Muscle of arm (tissue), 1 donor: ENCODE measurements at regions not wholly inside any gene's neighbourhood (a gene's known extent, or its start where the extent isn't known, plus 50 kb on each side); places are given as distances from the start of the nearest gene placed in this dataset.

Source experiments
- DNase-seq: peaks from one replicate; pipeline ENCODE4 v3.0.0-alpha.2; 2013

- DNase-seq, result no peak
Measured at GRCh38 chr7:23973264-23973663, 263.2 kb downstream of the STK31 start.

GRCh38 chr7:23980081-23980480, 270.1 kb downstream of the STK31 start:
- no peak for DNase-seq

DNA sequence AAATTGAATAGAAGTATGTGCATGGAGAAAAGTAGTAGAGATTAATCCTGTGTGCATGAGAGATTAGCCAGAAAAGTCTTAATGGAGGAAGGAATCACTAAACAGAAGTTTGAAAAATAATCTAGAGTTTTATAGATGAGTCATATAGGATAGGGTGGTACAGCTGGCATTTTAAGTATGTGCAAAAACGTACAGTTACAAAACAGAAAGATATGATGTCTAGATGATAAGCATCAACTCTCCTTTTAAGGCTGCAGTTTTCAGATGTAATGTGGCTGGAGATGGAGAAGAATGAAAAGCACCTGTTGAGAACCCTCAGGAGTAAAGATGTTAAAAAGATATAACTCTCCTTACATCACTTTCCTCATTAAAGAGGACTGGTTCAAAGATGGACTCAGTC, 271.3 kb downstream of the STK31 start:
- no peak for DNase-seq

- DNase-seq, result no peak
Measured at GRCh38 chr7:23981758-23982157, 271.7 kb downstream of the STK31 start.

DNA sequence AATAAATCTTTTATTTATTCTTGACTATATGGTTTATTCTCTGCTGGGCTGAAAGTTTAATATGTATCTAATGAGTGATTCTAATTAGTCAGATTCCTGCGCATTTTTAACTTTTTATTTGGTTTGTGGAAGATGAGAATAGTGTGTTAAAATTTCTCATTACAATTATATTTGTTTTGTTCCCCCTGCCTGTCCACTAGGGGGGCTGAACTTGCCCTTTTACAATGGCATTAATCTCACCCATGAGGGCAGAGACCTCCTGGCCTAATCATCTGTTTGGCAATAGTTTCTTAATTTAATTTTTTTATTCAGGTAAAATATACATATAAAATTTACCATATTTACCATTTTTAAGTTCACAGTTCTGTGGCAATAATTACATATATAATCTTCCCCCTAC, 278.5 kb upstream of the NPY start:
- no peak for DNase-seq

DNA sequence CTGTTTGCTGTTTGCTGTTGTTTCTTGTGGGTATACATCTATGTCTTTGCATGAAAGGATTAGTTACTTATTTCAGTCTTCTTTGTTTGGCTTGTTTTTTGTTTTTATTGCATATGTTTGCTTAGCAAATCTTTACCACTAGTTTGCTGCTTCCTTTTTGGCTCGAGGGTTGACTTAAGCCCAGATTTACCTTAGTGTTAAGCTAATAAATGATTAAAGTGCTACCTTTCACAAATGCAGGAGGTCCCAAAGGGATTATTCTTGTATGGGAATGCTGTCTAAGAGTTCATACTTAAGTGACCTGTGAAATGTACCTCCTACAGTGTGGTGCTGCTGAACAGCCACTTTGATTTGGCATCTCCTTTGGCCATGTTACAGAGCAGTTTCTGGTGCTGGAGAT, 273.5 kb upstream of the NPY start:
- no peak for DNase-seq

DNA sequence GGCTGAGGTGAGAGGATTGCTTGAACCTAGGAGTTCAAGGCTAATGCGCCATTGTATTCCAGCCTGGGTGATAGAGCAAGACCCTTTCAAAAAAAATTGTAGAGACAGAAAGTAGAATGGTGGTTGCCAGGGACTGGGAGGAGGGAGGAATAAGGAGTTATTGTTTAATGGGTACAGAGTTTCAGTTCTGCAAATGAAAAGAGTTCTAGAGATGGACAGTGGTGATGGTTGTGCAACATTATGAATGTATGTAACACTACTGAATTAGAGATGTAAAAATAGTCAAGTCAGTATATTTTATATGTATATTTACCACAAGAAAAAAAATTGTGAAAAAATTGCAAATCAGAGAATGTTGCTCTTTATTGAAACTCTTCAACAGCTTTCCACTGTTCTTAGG, 266.5 kb upstream of the NPY start:
- no peak for DNase-seq

GRCh38 chr7:24018331-24018730, 265.7 kb upstream of the NPY start:
- no peak for DNase-seq

GRCh38 chr7:24019841-24020240, 264.1 kb upstream of the NPY start:
- DNase-seq, result no peak

DNA sequence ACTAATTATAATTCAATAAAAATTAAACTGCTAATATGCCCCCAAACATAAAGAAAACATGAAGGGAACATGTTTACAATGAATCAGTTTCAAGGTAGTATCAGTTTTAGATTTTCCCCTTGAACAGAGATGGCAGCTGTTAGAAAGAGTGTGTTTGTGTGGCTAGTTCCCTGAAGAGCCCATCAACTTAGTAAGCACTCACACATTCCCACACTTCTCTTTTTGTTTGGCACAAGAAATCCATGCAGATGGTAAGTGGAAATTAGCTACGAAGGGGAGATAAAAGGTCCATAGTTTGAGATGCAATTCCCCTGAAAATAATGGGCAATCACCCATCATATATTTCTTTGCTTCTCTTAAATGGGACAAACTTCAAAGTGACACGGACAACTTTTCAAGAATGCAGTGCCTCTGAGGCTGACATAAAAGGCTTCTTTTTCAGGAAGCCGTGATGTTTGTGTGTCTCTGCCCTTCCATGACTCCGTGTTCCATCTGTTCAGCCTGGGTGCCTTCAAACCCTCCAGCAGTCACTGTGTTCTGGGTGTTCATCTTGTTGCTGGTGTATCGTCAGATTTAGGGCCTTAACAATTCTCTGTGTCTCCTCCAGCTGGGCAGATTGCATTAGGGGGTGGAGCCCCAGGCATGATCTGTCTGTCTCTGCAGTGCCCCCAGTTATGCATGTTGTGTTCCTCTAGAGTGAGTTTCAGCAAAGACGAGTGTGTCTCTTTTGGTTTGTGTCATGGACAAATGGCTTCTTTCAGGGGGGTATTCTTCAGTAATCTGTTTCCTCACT, 259.5 kb upstream of the NPY start:
- no peak for DNase-seq

DNA sequence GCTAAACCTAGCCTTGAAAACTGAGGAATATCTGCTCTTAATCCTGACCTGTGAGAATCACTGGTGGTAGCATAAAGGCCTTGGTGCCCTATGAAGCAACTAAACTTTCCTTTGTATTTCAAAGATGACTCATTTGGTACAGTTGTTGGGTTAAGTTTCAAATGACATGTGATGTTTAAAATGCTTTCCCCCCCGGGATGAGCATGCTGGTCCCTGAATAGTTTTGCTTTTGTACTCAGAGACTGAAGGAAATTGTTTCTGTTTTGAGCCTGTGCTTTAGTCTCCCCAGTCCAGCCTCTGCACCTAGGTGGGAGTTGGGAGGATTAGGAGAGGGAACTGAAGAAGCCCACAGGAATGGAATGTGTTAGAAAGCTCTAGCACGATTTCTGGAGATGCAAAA, 258.9 kb upstream of the NPY start:
- DNase-seq, result no peak

DNA sequence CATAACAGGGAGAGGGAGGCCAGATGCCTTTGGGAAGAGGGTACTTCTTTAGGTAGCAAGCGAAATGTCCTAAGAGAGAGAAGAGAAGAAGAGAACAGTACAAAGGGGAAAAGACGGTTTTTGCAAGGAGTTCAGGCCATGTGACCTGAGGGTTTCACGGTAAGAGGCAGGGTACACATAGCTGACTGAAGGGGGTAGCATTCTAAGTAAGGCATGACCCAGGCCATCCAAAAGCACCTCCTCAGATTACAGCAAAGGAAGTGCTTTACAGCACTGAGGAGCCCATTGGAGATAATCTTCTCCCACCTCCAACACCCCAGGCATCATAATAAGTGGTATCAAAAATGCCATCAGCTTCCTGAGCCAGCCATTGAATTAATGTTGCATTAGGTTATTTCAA, 258.2 kb upstream of the NPY start:
- DNase-seq, result no peak

- DNase-seq, result no peak
Measured at GRCh38 chr7:24026351-24026750, 257.6 kb upstream of the NPY start.

GRCh38 chr7:24029068-24029467, 254.9 kb upstream of the NPY start:
- DNase-seq, result no peak

DNA sequence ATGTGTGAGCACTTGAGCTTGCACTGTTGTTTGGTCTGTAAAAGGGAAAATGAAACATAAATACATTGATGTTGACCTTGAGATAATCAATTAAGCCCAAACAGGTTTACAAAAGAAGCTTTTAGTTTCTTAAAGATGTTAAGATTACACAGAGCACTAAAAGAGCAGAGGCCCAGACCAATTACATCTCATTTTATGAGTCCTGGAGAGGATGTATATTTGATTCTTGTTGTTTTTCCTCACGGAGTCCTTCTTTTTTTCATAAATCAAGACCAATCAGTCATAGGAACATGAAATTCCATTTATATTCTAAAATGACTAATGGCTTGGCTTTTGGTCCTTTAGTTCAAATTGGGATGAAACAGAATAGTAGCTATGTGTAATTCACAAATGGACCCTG, 249.7 kb upstream of the NPY start:
- no peak for DNase-seq

GRCh38 chr7:24035366-24036032, 248.5 kb upstream of the NPY start:
- DNase-seq, result no peak

DNA sequence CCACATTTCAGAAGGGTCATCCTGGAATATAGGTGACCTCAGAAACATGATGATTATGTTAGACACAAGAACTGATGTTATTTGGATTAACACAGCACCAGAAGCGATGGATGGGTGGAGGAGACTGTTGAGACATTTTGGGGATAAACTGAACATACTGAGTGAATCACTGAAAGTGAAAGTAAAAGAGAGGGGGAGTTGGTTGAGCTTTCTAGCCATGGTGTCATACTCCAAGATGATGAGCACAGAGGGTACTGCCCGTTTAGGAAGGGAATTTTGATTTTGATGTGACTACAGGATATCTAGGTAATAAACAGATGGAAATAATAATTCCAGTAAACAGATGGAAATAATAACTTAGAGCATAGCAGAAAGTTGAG, 248.0 kb upstream of the NPY start:
- no peak for DNase-seq

DNA sequence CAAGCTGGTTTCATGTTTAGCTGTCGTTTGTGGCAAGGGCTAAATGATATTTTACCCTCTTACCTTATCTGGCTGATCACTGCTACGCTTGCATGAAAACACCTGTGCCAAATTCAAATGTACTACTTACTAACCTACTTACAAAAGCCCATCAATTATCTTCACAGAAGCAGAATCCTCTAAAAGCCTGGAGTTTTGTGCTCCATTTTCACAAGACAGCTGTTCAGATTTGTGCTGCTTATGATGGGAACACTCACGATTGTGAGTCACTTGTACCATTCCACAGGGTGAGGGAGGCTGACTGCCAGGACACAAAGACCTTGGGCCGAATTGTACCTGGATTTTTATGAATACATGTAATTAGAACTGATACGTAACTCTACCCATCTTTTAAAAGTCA, 245.0 kb upstream of the NPY start:
- no peak for DNase-seq

DNA sequence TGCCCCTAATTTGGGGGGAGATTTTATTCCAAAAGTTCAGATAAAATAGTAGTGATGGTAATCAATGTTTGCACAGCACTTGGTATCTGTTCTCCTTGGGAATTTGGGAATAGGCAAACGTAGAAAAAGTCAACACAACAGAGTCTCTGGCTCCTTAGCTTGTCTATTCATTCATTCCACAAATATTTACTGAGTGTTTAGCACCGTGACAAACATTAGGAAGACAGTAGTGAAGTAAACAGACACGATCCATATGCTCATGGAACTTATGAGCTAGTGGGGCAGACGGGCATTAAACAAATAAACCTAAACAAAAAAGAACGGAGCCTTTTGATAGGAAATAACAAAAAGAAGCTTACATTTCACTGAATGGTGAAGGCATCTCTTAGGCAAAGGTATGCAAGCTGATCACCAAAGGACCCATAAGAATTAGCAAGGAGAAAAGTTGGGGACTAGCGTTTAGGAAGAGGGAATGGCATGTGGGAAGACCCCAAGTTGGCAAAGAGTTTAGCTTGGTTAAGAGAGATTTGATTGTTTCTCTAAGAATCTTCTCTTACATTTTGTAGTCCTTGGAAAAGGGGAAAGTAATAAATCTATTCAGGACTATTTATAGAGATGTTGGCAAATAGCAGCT, 243.9 kb upstream of the NPY start:
- DNase-seq, result no peak

GRCh38 chr7:24042028-24042427, 242.0 kb upstream of the NPY start:
- DNase-seq, result no peak

DNA sequence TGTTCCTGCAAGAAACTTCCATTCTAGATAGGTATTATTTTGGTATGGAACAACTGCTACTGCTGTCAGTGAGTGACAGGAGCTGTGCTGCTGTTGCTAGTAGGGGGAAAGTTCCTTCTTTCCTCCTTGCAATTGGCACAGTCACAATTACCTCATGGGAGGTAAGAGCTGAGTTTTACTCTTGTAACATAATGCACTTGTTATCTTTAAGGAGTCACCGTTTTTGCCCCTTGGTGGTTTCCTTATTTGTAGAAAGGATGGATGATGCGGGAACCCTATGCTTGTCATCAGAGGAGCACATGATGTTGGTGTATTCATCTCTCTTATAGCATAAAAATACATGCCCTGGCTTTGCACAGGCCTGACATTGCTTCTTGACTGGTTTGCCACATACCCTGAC, 234.7 kb upstream of the NPY start:
- no peak for DNase-seq

- DNase-seq, result no peak
Measured at GRCh38 chr7:24050991-24051560, 232.9 kb upstream of the NPY start.

DNA sequence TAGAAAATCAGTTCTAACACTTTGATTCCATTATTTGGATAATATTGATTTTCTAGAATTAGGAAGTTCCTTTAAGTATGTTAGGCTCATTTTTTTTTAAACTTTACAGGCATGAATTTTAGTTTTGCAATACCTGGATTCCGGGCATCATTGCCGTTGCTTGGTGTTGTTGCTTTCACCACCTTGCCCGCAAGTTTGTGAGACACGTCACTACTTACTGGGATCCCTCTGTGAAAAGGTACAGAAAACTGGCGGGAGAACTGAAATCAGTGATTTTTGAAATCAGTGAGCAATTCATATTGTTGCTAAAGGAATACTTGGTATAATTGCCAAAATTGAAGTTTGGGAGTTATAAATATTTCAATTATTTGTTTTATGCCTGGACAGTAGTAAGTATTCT, 232.3 kb upstream of the NPY start:
- DNase-seq, result no peak
